ENCODE measurements at regions not wholly inside any gene's neighbourhood (a gene's known extent, or its start where the extent isn't known, plus 50 kb on each side); places are given as distances from the start of the nearest gene placed in this dataset.

DNA sequence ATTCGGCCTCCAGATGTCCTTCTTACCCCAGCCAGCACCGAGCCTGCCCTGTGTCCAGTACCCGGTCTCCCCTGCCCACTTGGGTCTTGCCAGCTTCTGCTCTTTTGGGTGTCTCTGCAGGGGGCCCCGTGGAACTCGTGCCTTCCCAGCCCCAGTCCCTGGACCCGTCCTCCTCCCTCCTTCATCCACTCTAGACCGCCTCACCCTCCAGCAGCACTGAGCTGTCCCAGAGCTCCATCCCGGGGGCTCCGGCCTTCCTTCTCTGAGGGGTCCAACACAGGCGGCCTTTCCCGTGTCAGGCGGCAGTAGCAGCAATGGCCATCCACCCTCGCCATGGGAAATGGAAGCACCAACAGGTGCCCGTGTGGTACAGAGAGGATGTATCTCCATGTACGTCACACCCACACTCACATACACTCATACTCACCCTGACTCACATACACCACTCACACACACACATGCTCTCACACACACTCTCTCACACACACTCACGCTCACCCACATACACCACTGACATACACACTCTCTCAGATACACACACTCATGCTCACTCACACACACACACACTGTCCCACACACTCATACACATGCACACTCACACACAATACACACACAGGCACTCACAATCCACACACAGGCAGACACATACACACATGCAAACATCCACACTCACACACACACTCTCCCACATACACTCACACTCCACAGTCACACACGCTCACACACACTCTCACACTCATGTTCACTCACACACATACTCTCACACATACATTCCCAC, 827.5 kb upstream of the SALL3 start:
- DNase-seq (ENCODE audit: low spot score): no peak

DNA sequence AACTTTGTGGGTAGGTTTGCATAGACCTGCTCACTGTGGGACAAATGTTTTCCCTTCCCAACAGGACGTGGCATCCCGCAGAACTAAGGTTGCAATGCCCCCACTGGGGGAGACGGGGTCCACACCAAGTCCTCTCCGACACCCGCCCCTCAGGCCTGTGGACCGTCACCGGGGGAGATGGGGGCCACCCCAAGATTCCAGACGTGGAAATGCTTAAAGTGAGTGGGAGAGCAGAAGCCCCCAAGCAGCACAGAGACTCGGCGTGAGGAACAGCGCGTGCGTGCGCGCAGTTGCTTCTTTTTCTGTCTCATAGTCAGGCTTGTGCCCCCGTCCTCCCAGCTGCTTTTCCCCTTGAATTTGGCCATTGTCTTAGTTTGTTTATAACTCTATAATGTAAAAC, 826.3 kb upstream of the SALL3 start:
- no peak for DNase-seq (ENCODE audit: low spot score)

DNA sequence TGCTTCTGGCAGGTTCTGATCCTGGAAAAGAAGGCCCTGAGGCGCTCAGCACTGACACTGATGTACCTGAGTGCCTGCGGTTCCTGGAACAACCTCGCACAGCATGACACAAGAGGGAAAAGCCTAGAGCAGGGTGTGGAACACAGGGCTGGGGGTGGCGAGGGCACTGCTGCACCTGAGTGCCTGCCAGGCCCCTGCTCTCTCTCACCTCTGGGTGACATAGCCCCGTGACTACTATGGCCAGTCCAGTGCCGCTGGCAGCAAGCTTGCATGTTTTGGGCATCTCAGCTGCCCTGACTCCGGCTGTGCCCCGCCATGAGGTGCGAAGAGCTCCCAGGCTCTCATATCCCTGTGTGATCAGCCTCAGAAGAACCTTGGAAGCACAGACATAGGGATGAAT, 825.2 kb upstream of the SALL3 start:
- no peak for DNase-seq (ENCODE audit: low spot score)

DNA sequence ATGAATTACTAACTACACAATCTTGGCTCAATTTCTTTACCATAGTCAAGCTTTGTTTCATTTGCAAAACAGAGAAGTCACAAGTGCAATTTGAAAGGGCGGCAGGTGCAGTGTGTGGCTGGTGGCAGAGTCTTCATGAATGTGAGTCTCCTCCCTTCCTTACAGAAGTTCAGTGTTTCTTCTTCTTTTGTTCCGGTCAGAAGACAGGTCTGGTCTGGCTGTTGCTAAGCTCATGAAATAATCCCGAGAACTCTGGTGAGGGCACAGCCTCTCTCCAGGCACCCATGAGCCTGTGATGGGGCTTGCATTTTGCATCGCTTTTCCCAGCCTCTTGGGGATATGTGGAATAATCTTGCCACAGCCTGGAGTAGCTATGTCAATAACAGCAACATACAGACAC, 824.8 kb upstream of the SALL3 start:
- DNase-seq (ENCODE audit: low spot score): no peak

DNA sequence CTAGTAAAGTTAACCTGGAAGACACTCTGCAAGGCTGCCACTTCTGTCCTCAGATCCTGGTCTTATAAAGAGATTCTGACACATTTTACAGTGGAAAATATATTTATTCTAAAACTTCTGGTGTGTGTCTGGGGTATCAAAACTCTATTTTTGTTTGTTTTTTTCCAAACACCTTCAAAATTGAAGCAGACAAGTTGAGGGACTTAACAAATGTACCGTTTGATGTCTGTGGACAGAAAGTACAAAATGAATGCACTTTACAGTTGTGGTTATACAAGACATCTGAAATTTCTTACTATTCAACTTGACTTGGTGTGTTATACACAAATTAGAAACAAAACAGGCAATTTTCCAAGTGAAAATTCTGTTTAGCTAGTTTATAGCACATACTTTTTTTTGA, 823.2 kb upstream of the SALL3 start:
- DNase-seq (ENCODE audit: low spot score): no peak

DNA sequence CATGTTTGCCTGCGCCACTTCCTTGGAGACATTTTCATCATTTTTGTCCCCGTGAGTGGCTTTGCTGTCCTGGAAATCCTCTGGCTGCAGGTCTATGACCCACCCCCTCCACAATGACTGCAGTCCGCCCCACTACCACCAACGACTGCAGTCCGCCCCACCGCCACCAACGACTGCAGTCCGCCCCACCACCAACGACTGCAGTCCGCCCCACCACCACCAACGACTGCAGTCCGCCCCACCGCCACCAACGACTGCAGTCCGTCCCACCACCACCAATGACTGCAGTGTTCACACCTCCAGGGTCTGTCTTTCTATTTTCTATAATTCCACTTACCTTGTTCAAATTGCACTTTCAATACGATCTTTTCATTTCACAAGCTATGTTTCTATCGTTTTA, 820.7 kb upstream of the SALL3 start:
- DNase-seq (ENCODE audit: low spot score): no peak

DNA sequence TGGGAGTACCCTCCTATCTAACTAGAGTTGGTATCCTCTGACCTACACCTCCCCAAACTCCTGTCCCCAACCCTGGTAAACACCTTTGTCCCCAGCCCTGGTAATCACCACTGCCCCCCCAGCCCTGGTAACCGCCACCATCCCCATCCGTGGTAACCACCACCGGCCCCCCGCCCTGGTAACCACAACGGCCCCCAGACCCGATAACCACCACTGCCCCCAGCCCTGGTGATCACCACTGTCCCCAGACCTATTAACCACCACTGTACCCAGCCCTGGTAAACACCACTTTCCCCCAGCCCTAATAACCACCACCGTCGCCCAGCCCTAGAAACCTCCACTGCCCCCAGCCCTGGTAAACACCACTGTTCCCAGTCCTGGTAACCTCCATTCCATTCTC, 820.2 kb upstream of the SALL3 start:
- DNase-seq (ENCODE audit: low spot score): no peak

DNA sequence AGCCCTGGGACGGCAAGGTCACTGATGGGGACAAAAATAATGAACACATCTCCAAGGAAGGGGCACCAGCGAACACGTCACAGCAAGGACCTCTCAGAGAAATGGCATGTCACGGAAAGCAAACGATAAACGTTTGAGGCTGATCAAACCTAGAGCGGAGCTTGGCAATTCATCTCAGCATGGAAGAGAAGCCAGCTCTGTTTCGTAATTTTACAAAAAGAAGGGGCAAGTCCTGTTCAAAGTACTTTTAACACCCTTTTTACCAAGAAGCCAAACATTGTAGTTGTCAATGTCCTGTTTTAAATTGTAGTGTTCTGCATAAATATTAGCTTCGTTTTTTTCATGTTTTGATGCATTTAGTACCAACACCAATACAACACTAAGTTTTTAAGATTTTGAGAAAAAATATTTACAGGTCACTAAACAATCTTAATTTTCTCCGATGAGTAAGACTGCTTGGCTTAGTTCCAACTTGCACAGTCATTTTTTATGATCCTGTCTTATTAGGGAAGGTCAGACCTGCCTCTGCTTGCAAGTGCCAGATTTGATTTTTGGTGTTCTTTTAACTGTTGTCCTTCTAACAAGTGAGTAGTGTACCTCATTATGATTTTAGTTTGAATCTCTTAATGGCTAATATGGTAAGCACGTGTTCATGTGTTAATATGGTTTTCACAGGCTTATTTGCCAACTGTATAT, 818.5 kb upstream of the SALL3 start:
- DNase-seq (ENCODE audit: low spot score): no peak

DNA sequence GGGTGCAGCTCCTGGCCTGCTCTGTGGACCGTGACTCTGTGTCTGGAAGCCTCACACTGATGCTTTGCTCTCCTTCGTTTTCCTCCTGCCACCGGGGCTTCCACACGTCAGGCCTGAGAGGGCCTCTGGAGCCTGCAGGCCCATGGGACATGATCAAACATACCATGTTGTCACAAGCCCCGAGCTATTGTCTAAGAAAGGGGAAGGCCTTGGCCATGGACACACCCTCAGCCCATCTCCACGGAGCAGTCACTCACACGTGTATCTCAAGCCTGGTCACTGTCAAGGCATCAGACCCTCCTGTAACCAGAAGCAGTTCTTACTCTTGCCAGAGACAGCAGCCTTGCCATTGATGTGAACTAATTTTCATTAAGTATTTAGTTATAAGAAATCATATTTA, 814.1 kb upstream of the SALL3 start:
- DNase-seq (ENCODE audit: low spot score): no peak

DNA sequence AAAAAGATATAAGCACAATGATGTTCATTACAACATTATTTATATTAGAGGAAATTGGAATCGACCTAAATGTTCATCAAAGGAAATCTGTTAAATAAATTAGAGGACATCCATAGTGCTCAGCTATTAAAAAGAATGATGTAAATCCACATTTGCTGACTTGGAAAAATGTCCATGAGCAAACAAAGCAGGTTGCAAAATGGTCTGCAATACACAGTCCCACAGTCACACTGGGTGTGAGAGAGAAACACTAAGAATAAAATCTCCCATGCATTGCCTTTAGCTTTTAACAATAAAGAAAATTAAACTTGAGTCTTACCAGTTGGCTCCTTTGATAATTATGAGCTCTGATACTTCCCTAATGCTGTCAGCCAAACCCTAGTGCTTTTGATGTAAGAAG, 811.1 kb upstream of the SALL3 start:
- no peak for DNase-seq (ENCODE audit: low spot score)

DNA sequence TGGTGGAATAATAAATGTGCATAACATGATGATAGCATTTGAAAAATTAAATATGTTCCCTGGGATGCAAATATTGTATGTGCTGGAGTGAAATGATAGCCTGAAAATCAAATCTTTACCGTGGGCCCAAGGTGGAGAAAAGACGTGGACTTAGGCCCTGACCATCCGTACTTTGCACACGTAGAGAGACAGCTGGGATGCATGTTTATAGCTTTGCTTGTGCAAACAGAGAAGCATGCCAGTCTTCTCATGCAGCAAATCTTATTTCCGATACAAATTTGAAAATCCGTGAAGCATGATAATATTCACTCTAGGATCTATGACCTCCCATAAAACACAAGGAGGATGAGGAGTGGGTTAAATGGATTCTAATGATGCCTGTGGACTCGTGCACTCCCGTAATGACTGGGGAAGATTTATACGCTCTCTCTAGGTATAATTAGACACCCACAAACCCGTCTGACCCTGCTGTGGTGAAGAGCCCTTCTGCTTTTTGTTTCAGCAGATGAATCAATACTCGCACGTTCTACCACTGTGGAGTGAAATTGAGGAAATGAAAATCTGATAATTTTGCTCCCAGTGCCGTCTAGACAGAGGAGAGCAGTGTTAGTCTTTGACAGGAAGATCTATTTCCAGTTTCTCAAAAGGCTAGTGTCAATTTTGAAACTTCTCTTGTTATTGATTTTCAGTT, 810.3 kb upstream of the SALL3 start:
- no peak for DNase-seq (ENCODE audit: low spot score)

DNA sequence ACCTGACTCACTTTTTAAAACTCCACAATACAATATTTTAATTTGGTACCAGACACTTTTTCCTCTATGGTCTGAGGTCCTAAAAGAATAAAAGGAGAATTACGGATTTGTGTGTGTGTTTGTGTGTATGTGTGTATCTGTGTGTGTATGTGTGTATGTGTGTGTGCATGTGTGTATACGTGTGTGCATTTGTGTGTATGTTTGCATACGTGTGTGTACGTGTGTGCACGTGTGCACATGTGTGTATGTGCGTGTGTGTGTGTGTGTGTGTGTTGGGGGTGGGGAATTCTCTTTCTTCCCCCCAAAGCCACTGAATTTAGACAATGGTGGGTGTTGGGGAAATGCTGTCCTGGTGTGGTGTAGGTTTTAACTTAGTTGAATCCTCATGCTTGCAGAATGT, 807.7 kb upstream of the SALL3 start:
- DNase-seq (ENCODE audit: low spot score): no peak

DNA sequence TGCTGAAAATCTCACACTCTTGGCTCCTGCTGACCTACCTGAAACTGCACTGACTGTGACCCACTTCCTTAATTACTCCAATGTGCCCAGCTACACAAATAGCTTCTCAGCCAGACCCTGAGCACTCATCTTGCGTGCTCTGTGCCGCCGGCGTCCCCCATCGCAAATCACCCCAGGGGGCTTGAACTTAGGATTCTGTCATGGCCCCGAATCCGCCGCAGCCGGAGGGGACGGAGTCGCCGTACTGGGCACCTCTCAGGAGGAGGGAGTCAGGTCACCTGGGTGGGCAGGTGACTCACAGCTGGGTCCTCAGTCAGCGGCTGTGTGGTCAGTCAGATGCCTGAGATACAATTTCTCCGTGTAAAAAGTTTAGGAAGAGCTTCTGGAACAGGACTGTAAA, 804.9 kb upstream of the SALL3 start:
- no peak for DNase-seq (ENCODE audit: low spot score)

DNA sequence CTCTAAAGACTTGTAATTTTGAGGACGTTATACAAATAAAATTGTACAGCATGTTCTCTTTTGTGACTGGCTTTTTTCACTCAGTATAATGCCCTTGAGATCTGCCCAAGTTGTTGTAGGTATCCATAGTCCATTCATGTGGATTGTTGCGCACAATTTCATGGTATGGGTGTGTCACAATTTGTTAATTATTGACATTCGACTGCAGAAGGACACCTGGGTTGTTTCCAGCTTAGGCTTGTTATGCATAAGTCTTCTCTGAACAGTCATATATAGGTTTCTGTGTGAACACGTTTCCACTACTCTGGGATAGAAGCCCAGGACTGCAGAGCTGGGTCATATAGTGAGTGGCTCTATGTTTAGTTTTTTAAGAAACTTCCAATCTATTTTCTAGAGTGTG, 800.8 kb upstream of the SALL3 start:
- DNase-seq (ENCODE audit: low spot score): no peak

DNA sequence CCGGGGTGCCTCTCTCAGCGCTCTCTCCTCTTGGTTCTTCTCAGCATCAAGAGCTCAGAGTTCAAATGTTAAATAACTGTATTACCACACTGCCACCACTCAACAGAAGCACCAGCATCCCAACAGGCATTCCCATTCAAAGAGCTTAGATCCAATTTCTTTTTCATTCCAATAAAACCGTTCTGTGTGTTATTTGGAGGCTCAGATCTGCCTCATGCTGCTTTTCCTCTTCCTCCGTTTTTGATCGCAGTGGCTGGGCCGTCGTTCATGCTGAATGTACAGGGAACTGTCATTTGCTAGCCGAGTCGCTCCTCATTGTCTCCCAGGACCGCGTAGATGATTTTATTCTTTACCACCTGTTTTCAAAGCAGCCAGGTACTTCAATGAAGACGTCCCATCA, 798.9 kb upstream of the SALL3 start:
- no peak for DNase-seq (ENCODE audit: low spot score)

DNA sequence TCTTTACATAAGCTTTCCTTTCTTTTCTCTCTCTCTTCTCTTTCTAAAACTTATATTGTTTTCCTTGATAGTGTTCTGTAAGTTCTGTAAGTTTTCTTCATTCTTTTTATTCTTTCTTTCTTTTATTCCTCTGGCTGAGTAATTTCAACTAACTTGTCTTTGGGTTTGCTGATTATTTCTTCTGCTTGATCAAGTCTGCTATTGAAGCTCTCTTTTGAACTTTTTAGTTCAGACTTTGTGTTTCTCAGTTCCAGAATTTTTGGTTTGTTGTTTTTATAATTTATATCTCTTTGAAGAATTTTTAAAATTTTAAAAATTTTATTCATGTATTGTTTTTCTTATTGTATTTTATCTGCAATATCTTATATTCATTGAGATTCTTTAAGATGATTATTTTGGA, 795.8 kb upstream of the SALL3 start:
- DNase-seq (ENCODE audit: low spot score): no peak

DNA sequence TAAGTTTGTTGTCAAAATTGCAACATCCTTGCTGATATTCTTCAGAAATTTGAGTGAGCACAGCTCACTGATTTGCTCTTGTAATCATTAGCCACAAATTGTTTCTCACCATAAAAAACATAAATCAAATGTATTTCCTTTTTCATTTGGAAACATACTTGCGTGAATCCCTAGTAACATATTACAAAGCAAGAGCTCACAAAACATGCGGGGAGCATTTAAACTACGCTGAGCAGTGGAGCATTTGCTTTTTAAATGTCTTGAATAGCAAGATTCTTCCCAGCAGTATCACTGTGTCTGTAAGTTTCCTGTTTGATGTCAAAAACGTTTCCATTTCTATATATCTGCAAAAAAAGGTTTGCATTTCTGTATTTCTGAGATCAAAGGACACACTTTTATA, 788.3 kb upstream of the SALL3 start:
- no peak for DNase-seq (ENCODE audit: low spot score)

DNA sequence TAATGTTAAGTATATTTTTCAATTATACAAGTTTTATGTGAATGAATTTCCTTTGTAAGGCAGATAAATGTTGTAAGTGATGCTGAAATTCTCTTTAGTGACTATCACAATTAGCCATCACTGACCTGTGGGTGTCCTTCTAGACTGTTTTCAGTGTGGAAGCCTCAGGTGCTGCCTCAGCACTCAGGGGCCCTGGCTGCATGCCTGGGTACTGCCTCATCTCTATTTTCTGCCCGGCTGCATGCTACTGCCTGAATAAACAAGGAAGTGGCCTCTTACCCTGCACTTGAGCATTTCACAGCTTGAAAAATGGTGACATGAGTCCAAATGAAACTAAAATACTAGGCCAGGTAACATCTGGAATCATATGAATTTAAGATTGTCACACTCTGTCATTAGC, 787.6 kb upstream of the SALL3 start:
- DNase-seq (ENCODE audit: low spot score): no peak

DNA sequence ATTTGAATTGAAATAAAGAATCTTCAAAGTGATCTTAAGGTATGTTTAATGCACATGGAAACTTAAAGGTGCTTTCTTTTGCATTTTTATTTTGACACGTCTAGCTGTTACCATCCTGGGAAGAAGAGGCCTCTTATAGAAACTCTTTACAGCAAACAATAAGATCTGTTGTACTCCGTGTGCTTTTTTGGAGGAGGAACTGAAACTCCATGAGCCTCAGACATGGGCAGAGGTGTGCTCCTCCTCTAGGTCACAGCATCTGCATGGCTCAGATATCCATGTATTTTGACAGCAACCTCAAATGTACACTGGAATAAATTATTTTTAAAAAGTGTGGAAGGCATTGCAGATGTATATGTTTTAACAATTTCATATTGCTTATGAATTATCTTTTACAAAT, 783.3 kb upstream of the SALL3 start:
- DNase-seq (ENCODE audit: low spot score): no peak

DNA sequence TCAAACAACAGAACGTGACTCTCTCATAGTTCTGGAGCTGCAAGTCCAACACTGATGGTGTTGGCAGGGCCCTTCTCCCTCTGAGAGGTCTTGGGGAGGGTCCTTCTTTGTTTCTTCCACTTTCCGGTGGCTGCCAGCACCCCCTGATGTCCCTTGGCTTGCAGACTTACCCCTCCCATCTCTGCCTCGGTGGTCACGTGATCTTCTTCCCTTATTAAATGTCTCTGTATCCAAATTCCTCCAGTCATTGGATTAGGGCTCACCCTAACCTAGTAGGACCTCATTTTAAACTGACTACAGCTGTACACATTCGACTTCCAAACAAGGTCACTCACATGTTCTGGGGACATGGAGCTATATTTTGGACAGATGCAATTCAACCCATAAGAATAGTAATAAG, 780.6 kb upstream of the SALL3 start:
- no peak for DNase-seq (ENCODE audit: low spot score)

DNA sequence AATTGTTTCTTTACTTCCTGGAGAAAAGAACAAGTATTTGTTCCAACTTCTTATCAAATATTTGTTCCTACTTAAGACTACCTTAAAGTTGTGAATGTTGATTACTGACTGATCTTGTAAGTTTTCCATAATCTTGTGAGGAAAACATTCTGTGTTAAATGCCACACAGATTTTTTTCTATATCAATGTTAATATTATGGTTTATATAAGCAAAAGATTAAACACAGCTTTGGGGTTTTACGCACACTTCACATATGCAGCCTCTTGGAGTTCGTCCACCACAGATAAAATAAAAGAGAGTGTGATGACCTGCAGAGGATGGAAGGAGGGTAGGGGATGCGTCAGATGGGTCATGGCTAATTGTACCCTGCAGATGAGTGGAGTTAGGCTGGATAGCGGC, 780.0 kb upstream of the SALL3 start:
- no peak for DNase-seq (ENCODE audit: low spot score)

DNA sequence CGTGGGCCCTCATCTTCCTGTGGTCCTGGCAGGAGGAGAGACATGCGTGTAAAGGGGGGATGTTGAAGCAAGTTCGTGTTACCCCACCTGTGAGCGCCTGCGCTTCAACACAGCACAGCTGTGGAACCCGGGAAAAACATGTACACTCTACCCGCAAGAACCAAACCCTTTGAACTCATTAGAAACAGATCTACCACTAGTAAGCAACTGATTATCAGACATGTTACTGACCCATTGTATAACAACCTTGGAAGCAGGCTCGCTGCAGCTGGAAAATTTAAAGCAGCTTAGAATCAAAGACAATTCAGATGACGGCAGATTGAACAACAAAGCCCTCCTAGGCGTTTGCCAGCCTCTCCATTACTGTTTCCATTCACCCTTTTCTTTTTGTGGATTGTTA, 771.7 kb upstream of the SALL3 start:
- DNase-seq (ENCODE audit: low spot score): no peak

DNA sequence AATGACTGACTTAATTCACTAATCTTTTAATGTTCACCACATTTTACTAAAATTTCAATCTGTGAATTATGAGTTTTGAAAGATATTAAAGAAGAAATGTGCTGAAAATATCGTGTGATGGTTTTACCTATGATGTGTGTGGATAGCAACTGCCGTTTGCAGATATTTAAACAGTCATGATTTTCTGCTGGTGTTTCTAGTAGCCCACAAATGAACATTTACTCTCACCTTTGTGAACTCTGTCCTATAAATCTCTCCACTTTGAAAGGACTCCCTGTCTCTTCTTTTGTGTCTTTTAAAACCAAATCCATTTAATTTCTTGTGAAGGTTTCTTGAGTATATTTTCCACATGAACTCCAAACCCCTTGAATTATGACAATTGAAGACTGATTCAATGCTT, 771.2 kb upstream of the SALL3 start:
- DNase-seq (ENCODE audit: low spot score): no peak
